Activated CD8-positive, alpha-beta memory T cell treated with anti-CD3 and anti-CD28 coated beads, Interleukin-2, amount 50 U/mL, for 48 hours (primary cell): ENCODE measurements at regions not wholly inside any gene's neighbourhood (a gene's known extent, or its start where the extent isn't known, plus 50 kb on each side); places are given as distances from the start of the nearest gene placed in this dataset.
"Not testable (repeated sequence)": the region's sequence is repeated elsewhere in the genome, so short reads cannot be mapped to it uniquely, and the experiment has no call there.

Experiments
- DNase-seq: peaks from one replicate; pipeline ENCODE4 v3.0.0-alpha.2; 2020

DNA sequence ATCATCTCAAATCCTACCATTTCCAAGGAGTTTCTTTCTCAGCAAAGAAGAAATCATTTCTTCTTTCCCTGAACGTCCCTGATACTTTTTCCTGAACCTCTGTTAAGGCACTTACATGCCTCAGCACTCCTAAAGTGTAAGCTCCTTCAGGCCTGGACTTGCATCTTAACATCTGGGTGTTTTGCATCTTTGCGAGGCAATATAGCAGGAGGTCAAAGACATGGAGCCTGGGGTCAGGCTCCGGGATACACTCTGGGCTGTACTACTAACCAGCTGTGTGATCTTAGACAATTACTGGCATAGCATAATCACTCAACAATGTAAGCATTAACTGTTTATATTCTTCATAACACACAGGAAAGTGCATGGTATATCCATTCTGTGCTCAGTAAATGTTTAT is 275.5 kb upstream of the BOD1L1 start:
- no peak for DNase-seq

DNA sequence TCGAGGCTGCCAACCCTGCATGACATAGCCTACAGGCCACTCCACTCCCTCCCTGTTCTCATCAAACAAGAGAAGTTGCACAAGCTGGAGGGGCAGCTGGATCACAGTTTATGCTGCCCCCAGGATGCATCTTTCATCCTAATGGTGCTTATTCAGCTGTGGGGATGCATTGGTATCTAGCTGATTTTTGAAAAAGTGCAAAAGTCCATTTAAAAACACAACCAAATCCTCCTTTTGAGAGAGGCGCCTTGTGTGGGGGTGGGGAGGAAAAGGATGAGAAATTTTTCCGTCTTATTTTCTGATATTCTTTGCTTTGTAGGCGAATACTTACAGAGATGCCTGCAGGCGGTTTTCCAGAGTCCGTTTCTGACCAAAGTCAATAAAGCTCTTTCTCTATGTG is 276.4 kb upstream of the BOD1L1 start:
- no peak for DNase-seq

DNA sequence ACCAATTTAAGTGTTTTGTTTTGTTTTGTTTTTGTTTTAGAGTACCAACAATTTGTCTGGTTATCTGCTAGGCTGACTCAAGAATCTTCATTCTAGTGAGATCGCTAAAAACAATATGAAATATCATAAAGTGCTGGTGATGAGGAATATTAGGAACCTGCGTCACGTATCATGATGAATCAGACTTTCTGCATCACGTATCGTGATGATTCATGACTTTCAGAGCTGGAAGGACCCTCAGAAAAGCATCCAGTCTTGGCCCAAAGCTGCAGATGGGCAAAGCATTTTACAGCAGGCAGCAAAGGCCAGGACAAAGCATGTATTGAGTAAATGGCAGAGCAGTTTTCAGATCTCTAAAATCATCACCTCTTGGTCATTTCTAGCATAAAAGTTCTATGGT is 278.0 kb upstream of the BOD1L1 start:
- DNase-seq = no peak

DNA sequence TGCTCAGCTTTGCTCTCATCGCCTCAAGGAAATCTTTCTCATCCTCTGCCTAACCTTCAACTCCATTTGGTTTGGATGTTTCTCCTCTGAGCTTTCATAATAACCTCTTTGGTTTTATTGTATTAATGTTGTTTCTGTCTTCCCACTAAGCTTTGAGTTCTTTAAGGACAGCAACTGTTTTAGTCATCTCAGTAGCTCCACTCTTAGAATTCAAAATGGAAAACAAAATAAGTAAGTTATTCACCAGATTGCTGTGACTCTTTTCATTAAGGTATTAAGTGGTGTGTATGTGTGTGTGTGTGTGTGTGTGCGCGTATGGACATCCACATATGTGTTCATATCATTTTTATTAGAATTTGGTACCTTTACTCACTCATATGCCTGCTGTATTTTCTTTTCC is 279.2 kb upstream of the BOD1L1 start:
- no peak for DNase-seq

DNA sequence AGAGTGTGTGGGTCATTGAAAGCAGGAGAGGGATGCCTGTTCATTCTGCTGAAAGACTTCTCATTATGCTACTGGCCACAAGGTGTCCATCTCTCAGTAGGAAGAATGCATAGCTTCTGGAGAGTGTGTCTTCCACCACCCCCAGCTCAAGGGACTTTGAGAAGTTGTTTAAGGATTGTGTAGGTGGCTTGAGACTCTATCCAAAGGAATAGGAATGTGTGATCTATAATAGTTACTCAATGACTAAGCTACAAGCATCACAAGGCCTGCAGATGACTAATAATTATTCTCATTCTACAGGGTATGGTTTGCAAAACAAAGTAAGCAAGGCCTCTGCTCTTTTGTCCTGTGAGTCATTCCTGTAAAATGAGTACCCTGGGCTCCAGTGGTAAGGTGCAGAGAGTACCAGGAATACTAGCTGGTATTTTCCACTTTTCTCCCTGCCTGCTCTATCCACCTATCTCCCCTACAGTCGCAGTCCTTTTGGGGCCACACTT is 279.8 kb upstream of the BOD1L1 start:
- DNase-seq = no peak

DNA sequence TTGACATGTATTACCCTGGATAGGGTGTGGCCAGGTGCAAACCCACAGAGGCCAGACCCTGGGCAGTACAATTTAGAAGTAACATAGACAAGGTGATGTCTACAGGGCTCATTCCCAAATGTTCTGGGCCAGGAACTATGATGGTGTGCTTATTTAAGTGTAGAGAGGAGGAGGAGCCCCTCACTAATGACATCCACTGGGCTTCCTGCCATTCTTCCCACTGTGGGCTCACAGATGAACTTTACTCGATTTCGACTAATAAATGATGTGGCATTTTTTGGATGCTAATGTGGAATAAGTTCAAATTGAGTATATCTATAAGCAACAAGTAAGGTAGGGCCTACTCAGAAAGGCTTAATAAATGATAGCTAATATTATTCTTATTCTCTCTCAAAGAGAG is 280.9 kb upstream of the BOD1L1 start:
- no peak for DNase-seq

DNA sequence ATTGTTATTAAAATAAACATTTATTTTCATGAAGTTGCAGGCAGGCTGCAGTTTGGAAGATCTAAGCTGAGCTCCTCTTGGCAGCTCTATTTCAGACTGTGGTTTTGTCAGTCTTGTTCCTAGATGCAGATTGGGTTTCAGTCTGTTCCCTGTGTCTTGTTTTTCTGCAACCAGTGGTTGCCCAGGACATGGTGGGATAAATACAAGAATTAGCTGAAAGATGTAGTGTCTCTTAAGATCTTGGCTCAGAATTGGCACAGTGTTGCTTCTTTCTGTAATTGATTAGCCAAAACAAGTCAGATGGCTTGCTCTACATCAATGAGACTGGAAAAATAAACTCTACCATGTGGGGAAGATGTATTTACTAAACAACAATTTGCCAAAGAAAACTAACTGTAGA is 283.0 kb upstream of the BOD1L1 start:
- DNase-seq = no peak

DNA sequence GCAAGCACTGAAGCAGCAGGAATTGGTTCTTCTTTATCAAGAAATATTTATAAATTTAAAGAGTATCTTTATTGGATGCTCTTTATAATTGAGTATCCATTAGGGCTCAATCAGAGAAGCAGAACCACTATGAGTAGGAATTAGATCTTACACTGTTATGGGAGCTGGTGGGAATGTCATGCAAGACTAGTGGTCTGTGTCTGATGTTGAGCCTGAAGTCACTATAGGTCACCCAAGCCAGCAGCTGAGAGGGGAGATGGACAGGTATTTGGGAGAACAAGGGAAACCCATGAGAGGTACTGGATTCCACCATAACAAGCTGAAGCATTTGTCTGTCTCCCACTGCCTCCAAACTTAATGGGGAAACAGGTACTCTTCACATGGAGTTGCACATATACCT is 283.7 kb upstream of the BOD1L1 start:
- no peak for DNase-seq

DNA sequence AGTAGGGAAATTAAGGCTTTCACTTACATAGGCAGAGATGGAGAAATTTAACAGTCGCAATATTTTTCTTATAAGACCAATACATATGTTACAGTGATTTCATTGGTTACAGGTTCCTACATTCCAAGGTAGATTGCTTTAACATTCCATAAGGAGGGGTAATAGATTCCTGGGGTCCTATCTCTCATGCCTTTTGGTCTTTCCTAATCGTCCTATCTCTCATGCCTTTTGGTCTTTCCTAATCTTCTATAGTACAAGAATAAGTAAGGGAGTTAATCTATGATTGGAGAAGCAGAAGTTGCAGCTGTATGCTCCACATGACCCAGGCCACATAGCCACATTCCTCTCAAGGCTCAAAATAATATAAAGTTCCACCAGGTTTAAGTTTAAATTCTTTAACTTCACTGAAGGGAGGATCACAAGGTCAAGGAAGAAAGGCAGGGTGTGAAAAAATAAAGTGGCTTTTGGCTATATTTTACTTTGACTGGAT is 285.0 kb upstream of the BOD1L1 start:
- no peak for DNase-seq

DNA sequence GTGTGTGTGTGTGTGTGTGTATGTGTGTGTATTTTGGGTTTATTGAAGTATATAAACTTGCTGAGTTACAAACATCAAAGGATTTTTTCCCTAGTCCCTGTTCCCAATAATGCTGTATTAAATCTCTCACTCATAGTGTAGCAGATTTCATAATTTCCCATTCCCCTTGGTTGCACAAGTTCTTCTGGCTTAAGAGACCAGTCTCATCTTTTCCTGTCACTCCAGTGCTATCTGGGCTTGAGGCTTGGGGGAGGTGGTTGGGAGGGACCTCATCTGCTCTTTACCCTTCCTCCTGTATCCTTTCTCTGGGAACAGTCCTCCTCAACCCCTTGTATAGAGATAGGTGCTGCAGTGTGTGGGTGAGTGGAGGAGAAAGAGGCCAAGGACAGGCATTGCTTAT is 285.4 kb upstream of the BOD1L1 start:
- no peak for DNase-seq

DNA sequence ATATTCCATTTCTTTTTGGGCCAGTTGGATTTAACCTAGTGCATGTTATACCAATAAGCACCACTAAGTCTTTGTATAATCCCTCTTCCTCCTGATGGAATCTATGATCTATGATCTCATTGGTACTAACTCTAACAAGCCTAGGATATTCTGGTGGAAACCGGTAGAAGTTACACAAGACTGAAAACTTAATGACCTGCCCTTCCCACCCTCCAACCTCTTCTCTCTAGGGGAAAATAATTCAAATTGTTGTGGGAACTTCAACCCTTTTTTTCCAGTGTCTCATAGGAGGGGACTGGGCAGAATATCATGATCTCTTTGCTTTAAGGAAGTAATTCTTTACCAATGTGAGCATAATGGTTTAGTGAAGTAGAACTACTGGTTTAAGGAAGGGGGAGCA is 289.5 kb upstream of the BOD1L1 start:
- no peak for DNase-seq

DNA sequence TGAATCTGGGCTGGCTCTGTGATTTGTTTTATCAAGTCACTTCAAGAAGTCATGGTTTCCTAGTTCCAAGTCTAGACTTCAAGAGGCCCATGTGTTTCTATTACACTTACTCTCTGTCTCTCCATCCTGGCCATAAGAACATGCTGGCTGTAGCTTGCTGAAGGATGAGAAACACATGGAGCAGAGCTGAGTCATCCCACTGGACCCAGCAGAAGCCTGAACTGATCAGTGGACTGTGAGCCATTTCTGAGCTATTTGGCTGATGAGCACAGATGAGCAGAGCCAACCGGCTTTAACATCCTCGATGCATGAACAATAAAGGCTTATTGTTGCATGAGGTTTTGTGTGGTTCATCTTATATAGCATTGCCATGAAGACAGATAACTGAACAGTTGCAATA is 290.6 kb upstream of the BOD1L1 start:
- no peak for DNase-seq

DNA sequence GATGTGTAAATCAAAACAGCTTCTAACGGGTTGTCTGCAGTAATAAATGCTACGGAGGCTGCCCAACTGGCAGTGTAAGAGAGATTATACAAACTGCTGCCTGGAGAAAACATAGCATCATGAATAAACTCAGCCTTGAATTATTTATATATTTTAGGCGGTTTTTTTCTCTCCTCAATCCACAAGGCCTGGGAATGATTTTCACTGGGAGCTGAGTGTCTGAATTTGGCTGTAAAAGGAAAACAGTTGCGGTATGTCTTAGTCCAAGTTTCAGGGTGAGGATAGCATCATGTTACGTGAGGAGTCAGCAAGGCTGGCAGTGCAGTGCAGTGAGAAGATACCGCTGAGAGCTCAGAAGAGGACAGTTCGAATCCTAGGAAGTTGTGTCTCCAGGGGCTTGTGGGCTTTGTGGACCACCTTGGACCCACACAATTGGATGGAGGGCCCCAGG is 291.5 kb upstream of the BOD1L1 start:
- DNase-seq = no peak

DNA sequence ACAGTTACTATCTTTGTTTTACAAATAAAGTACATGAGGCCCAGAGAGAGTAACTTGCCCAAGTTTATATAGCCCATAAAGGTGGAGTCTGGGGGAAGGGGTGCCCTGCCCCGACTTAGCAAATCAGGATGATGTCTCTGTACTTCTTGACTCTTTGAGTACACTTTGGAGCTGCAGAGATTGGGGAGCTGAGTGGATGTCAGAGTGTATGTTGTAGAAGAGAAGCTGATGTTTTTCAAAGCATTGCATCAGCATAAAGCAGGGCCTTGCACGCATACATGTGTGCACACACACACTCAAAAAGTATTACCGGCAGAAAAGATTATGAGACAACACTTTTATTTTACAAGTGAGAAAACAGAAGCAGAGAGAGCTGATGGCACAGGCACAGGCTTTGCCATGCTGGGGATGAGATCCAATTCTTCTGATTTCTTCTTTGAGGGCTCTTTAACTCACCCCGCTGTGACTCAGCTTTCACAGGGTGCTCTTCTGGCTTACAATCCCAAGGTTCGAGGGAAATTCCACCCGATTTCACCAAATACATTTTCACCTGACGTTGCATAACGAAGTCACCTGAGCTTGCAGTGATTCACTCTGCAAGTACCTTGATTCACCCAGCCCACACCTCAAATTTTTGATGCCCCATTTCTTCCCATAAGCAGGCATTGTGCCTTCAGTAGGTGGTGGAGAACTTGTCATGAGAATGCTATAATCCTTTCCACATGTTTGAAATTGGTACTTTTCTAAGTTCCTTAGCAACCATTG is 292.8 kb upstream of the BOD1L1 start:
- DNase-seq = no peak

DNA sequence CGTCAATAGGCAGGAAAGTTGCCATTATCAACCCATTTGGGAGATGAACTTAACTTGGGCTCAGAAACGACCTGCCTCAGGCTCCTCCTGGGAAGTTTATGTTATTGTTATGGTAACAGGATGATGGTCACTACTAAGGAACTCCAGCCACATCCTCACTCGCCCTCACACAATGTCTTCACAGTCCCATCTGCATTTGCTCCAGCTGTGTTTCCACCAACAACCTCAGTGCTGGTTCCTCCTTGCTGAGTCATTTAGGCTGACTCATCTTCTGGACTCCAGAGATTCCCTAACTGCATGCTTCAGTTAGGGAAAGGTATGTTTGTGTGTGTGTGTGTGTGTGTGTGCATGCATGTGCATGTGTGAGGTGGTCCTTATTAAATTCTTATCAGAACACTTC is 293.4 kb upstream of the BOD1L1 start:
- DNase-seq = no peak

DNA sequence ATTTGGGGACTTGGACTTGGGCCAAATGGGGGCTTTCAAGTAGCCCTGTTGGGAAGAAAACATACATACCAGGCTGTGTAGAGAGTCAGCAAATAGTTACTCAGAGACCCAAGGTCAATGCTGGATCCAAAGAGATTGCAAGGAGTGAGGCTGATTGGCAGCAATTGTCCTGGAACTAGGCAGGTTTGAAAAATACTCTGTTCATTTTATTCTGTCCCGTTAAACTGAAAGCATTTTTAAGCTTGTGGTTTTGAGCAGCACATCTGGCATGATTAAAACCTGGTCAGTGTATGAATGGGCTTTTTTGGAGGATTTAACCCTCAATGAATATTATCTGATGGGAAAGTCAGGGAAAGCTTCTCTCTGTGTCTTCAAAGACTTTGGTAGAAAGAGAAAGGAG is 294.3 kb upstream of the BOD1L1 start:
- DNase-seq = no peak

DNA sequence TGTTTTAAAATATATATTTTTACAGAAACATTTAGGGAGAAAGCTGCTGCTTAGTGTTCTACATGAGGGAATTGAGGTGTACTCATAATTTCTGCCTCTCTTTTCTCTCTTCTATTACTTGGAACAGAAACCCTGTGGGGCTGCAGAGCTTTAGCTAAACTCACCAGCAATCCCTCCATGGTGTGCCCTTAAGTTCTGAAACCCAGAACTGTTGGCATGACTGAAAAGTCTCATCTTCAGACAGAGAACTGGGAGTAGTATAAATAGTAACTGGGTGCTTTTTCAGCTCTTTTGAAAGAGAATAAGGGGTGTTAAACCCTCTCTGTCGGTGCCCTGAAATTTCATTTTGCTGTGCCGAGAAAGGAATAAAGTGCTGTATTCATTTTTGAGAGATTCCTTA is 294.9 kb upstream of the BOD1L1 start:
- no peak for DNase-seq

DNA sequence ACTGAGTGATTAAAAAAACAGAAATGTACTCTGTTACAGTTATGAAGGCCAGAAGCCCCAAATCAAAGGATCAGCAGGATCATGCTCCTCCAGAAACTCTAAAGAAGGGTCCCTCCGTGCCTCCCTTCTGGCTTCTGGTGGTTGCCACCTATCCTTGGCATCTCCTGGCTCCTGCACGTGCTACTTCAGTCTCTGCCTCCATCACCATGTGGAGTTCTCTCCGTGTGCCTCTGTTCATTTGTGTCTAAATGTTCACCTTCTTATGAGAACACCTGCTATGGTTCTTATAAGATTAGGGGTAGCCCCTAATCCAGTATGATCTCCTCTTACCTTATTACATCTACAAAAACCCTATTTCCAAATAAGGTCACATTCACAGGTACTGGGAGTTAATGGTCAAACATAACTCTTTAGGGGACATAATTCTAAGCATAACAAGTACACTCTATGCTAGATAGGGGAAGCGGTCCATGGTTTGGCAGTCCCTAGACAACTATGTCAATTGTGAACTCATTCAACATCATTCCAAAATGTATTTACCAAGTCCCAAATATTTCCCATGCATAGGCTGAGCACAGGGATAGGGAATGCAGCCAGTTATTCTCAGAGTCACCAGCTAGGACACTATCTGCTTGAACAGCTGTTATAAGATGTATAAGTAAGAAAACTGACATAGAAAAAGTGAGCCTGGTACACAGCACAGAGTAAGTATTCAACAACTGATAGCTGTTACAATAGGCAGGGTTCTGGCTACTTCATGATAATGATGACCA is 295.5 kb upstream of the BOD1L1 start:
- DNase-seq = no peak

DNA sequence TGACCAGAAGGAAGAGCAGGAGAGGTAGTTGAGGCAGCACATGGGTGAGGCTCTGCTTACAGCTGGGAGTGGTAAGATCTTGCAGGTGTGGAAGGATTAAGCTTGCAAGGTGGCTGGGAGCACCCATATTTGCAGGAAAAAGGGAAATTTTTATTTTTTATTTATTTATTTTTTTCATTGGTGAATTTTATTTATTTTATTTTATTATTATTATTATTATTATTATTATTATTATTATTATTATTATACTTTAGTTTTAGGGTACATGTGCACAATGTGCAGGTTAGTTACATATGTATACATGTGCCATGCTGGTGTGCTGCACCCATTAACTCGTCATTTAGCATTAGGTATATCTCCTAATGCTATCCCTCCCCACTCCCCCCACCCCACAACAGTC is 297.4 kb upstream of the BOD1L1 start:
- DNase-seq = not testable (repeated sequence)

DNA sequence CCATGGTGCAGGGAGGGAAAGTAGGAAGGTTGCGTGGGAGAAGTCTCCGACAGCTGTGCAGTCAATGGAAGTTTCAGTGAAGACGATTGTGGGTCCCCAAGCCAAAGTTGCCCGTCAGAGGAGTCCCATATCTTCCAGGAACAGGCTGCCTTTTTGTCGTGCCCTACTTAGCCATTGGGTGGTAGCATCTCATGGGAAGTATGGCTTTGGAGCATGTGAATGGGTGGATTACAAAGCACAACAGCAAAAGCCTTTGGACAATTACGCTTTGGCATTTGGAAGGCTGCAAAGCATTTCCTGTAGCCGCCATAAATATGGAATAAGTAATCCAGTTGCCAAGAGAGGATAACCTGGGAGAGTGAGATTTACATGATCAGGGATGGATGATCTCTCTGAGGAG is 300.7 kb upstream of the BOD1L1 start:
- DNase-seq = no peak

DNA sequence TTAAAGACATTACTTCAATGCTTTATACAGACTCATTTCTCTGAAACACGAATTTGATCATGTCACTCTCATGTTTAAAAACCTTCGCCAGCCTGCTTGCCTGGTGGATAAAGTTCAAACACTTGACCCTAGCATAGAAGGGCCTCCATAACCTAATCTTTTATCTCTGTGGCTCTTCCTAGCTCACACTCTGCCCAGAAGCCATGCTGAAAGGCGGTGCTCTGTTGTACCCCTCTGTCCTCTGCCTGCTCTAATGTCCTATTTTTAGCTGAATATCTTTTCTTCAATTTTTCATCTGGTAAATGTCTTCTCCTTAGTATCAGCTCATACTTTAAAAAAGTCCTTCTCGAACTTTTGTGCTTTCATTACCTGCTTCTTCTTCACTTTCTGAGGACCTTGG is 302.6 kb upstream of the BOD1L1 start:
- no peak for DNase-seq

DNA sequence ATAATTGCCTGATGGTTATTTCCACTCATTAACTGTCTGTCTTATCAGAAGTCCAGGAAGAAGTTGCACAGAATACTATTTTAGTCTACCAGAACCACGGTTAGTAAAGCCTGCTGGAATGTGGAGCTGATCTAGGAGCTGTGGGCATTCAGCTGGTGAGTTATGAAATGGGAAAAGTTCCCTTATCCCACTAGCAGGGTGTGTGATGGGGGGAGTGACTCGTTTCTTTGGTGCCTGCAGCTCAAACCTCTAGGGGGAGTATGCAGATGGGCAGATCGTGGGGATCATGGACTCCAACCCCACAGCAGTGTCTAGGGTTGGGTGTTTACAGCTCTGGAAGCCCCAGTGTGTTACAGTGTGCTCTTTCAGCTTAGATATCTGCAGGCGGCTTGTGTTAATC is 305.7 kb upstream of the BOD1L1 start:
- no peak for DNase-seq

DNA sequence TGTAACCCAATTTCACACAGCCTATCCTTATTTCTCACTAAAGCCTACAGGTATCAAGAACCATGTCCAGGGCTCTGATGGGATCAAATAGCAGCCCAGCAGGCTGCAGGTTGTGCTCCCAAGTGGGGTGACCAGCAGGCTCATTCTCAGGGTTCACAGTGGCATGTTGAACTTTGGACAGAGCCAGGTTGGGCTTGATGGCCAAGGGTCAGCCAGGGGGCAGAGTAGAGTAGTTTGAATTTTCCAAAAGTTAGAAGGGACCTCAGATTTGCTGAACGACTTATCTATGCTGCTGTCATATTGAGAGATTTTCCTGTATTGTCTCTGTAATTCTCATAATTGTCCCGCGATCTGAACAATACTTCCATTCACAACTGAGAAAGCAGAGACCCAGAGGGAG is 310.8 kb upstream of the BOD1L1 start:
- DNase-seq = no peak

DNA sequence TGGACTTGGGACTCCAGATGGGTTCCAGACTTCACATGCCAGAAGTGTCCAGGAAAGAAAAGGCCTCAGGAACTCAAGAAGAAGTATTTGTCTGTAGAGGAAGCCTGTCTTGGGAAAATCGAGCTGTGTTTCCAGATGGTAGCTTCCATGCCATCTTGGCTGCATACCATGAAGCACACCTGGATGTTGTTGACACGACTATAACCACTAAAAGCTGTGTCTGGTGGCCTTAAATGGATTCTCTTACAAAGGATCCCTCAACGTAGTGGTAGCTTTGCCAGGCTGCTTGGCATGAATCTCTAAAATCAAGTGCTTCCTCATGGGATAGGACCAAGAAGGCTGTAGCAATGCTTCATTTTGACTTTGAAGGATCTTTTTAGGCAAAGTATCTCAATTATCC is 313.4 kb upstream of the BOD1L1 start:
- no peak for DNase-seq
